Heart left ventricle (tissue), 13 donors: ENCODE measurements at regions not wholly inside any gene's neighbourhood (a gene's known extent, or its start where the extent isn't known, plus 50 kb on each side); places are given as distances from the start of the nearest gene placed in this dataset.
"Not testable (repeated sequence)": the region's sequence is repeated elsewhere in the genome, so short reads cannot be mapped to it uniquely, and the experiment has no call there.

Source experiments
- POLR2A ChIP-seq, 2 donors: fragments of 450-650 bp; IDR thresholded peaks; one replicate each; pipeline ENCODE4 v1.6.1; 2017; ENCODE audit warnings: antibody characterized with exemption in 2 of 2, mild to moderate bottlenecking in 2 of 2, moderate library complexity in 2 of 2
- TF ChIP-seq, protein P1 (sequence below), 12 donors: fragments of 200-600 bp; sonication (generic) in 4 of 12; IDR thresholded peaks; one replicate each; pipeline versions ENCODE4 v1.5.0 to v1.8.0; 2018 to 2022; ENCODE audit warnings: antibody characterized with exemption in 12 of 12, mild to moderate bottlenecking in 5 of 12
- donor health status: ischemic (EF 13 %, LVEDD 7.1; RV severe dilation, severe dysfunction).
- donor health status: DM: no; HTN: yes; CAD: no.
- donor health status: DM: no; HTN: no; CAD: no.
- donor health status: ischemic (EF 25% LVEDD 6.9; RV normal size, moderate dysfunction).
- donor health status: ischemic (EF 25% LVEDD 5.7; RV mildly dilated, moderate dysfunction).
- donor health status: ischemic (EF 35%, LVEDD 5.7; RV mildly dilated, moderate dysfunction).
- donor health status: nonischemic (EF 11% LVEDD 7.7; RV severe dilation, severe dysfunction).
- donor health status: DM: yes; HTN: yes; CAD: no.
- donor health status: PGD.
- donor health status: ischemic (EF 29% LVEDD 5.4; RV normal size, mild dysfunction).
- donor health status: nonischemic (EF 23%, LVEDD 6.1; RV moderate dilation, normal function).

DNA sequence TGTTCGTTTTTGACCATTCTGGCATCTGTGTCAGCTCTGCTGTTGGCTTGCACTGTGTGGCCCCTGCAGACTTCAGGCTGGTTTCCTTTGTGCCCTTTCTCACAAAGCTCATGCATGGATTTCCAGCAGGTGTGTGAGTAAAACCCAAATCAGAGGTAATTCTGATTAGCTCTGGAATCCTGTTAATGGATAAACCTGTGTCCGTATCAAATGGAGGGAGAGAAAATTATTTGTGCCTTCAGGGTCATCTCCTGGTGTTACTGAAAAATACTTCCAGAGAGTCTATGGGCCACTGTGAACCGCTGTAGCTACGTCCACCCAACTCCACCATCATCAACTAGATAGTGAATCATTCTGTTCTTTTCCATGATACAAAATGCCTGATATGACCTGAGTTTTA, 726.1 kb upstream of the TPTE start:
- TF ChIP-seq POLR2A (IDR thresholded peaks at IDR 0.05), result not testable (repeated sequence)
- TF ChIP-seq, protein P1, sequence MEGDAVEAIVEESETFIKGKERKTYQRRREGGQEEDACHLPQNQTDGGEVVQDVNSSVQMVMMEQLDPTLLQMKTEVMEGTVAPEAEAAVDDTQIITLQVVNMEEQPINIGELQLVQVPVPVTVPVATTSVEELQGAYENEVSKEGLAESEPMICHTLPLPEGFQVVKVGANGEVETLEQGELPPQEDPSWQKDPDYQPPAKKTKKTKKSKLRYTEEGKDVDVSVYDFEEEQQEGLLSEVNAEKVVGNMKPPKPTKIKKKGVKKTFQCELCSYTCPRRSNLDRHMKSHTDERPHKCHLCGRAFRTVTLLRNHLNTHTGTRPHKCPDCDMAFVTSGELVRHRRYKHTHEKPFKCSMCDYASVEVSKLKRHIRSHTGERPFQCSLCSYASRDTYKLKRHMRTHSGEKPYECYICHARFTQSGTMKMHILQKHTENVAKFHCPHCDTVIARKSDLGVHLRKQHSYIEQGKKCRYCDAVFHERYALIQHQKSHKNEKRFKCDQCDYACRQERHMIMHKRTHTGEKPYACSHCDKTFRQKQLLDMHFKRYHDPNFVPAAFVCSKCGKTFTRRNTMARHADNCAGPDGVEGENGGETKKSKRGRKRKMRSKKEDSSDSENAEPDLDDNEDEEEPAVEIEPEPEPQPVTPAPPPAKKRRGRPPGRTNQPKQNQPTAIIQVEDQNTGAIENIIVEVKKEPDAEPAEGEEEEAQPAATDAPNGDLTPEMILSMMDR (IDR thresholded peaks at IDR 0.05), result not testable (repeated sequence)
